GM23338 (cell line): ENCODE measurements at regions not wholly inside any gene's neighbourhood (a gene's known extent, or its start where the extent isn't known, plus 50 kb on each side); places are given as distances from the start of the nearest gene placed in this dataset.

Experiments used
- CTCF ChIP-seq, 2 experiments: fragments of 200-600 bp in 1 of 2; sonication (generic) in 1 of 2; conservative IDR thresholded peaks; 2 replicates each; pipeline versions ENCODE4 v1.5.1 to v1.6.1; 2016 to 2017; ENCODE audit warnings: antibody characterized with exemption in 2 of 2, low read depth in 2 of 2, mild to moderate bottlenecking in 2 of 2, moderate library complexity in 1 of 2
- EZH2 ChIP-seq: fragments of 200-600 bp; sonication (generic); IDR thresholded peaks from one replicate; pipeline ENCODE4 v1.8.0; 2017; ENCODE audit warnings: antibody characterized with exemption, mild to moderate bottlenecking, low read depth; ENCODE audit not compliant: unreplicated experiment
- EZH2phosphoT487 ChIP-seq: fragments of 200-600 bp; sonication (generic); IDR thresholded peaks from one replicate; pipeline ENCODE4 v1.8.1; 2018; ENCODE audit warnings: antibody characterized with exemption; ENCODE audit not compliant: unreplicated experiment
- POLR2AphosphoS5 ChIP-seq: IDR thresholded peaks from 2 replicates; pipeline ENCODE4 v1.6.1; 2016; ENCODE audit warnings: antibody characterized with exemption, low read depth

DNA sequence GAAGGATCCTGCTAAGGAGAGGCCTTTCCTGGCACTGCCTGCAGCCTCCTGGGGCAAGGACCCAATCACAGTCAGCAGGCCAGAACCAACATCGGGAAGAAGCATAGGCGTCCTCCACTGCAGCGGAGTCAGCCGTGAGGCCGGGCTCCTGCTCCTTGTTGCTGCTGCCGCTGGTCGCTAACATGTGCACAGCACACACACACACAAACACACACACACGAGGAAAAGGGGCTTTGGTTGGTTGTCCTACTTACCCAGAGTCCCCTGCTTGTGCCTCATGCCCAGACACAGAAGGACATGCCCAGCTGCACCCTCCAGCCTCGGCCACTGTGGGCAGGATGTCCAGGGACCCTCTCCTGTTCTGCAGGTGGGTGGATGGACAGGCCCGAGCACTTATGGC, 209.4 kb downstream of the GLI2 start:
- TF ChIP-seq EZH2phosphoT487 (no peak), CTCF (conservative IDR thresholded peaks at IDR 0.05; ENCODE audit: low read depth in 2 of 2) (no peak), EZH2 (no peak), POLR2AphosphoS5 (no peak)
